ENCODE measurements at regions not wholly inside any gene's neighbourhood (a gene's known extent, or its start where the extent isn't known, plus 50 kb on each side); places are given as distances from the start of the nearest gene placed in this dataset.

DNA sequence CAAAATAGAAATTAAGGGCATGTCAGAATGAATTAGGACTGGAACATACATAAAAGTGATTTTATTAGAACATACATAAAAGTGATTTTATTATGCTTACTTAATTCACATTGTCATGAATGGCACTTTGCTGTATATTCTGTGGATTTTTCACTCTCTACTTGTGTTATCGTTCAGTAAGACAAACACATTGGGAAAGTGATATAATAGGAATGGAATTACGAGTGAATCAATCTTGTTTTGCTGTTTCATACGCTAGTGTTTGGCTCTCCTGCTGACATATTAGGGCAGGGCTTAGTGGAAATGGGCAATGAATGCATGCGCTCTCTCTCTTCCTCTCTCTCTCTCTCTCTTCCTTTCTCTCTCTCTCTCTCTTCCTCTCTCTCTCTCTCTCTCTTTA is 561.1 kb downstream of the ACTR3B start:
- peaks cover 4% of the 10 kb centered on the region for H3K27me3 Mint-ChIP-seq (ENCODE audit: insufficient read depth, low read depth)
- no peaks in the 10 kb centered on the region for H3K36me3 Mint-ChIP-seq
- no peaks in the 10 kb centered on the region for H3K27me3 ChIP-seq
- no peaks in the 10 kb centered on the region for H3K4me1 Mint-ChIP-seq
- H3K4me2 ChIP-seq, result no peak overlapping the region
- H3K4me1 ChIP-seq, result no peaks in the 10 kb centered on the region
- DNase-seq (ENCODE audit: low spot score), result no peak
- H3K27ac ChIP-seq, result no peak overlapping the region
- H3K36me3 ChIP-seq, result no peaks in the 10 kb centered on the region
- no peak overlapping the region for H2AFZ ChIP-seq (replicated peaks)
- peaks cover 29% of the 10 kb centered on the region for H3K9me3 Mint-ChIP-seq
- H3K4me3 Mint-ChIP-seq, result no peak overlapping the region
- H4K20me1 ChIP-seq (ENCODE audit: low read depth), result no peaks in the 10 kb centered on the region
- no peaks in the 10 kb centered on the region for H3F3A ChIP-seq (ENCODE audit: low read depth)
- H3K4me3 ChIP-seq, result no peak overlapping the region
- no peak overlapping the region for H3K27ac Mint-ChIP-seq
- H3K9ac ChIP-seq, result no peak overlapping the region
- H3K79me2 ChIP-seq (ENCODE audit: low read depth), result no peaks in the 10 kb centered on the region
- no peaks in the 10 kb centered on the region for H3K9me3 ChIP-seq (ENCODE audit: low read depth)
- TF ChIP-seq EZH2 (IDR thresholded peaks at IDR 0.05) (no peak), EZH2phosphoT487 (IDR thresholded peaks at IDR 0.05) (no peak)
- TF ChIP-seq, protein P1, sequence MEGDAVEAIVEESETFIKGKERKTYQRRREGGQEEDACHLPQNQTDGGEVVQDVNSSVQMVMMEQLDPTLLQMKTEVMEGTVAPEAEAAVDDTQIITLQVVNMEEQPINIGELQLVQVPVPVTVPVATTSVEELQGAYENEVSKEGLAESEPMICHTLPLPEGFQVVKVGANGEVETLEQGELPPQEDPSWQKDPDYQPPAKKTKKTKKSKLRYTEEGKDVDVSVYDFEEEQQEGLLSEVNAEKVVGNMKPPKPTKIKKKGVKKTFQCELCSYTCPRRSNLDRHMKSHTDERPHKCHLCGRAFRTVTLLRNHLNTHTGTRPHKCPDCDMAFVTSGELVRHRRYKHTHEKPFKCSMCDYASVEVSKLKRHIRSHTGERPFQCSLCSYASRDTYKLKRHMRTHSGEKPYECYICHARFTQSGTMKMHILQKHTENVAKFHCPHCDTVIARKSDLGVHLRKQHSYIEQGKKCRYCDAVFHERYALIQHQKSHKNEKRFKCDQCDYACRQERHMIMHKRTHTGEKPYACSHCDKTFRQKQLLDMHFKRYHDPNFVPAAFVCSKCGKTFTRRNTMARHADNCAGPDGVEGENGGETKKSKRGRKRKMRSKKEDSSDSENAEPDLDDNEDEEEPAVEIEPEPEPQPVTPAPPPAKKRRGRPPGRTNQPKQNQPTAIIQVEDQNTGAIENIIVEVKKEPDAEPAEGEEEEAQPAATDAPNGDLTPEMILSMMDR (IDR thresholded peaks at IDR 0.05), result no peak

DNA sequence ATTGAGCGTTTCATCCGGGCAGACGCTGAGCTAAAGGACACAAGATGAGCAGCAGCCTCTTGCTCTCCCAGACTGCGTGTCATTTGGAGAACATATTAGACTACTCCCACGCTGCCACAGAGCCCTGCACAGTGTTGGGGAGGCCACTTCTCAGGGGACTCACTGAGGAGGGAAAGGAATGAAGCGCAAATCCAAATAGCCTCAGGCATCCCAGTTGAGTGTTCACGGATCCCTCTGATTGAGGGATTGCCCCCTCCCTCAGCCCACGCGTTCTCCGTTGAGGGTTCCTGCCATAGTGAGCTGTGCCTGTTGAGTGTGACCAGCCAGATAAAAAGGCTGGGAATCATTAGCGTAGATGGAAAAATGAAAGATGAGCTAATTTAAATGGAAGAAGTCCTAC is 563.4 kb downstream of the ACTR3B start:
- H3K27ac ChIP-seq, result no peak overlapping the region
- H3K9ac ChIP-seq, result no peak overlapping the region
- no peaks in the 10 kb centered on the region for H4K20me1 ChIP-seq (ENCODE audit: low read depth)
- H2AFZ ChIP-seq (replicated peaks), result no peak overlapping the region
- no peak overlapping the region for H3K4me2 ChIP-seq
- Mint-ChIP-seq H3K4me1 (no peaks in the 10 kb centered on the region), H3K9me3 (peaks cover 23% of the 10 kb centered on the region), H3K27ac (no peak overlapping the region), H3K36me3 (no peaks in the 10 kb centered on the region), H3K27me3 (ENCODE audit: insufficient read depth, low read depth) (peaks cover 4% of the 10 kb centered on the region), H3K4me3 (no peak overlapping the region)
- TF ChIP-seq EZH2 (IDR thresholded peaks at IDR 0.05), result no peak
- TF ChIP-seq EZH2phosphoT487 (IDR thresholded peaks at IDR 0.05), result no peak
- TF ChIP-seq, protein P1 (IDR thresholded peaks at IDR 0.05), result no peak
- H3F3A ChIP-seq (ENCODE audit: low read depth), result no peaks in the 10 kb centered on the region
- no peaks in the 10 kb centered on the region for H3K79me2 ChIP-seq (ENCODE audit: low read depth)
- H3K9me3 ChIP-seq (ENCODE audit: low read depth), result no peaks in the 10 kb centered on the region
- DNase-seq (ENCODE audit: low spot score), result no peak
- H3K36me3 ChIP-seq, result no peaks in the 10 kb centered on the region
- H3K27me3 ChIP-seq, result no peaks in the 10 kb centered on the region
- no peaks in the 10 kb centered on the region for H3K4me1 ChIP-seq
- H3K4me3 ChIP-seq, result no peak overlapping the region

DNA sequence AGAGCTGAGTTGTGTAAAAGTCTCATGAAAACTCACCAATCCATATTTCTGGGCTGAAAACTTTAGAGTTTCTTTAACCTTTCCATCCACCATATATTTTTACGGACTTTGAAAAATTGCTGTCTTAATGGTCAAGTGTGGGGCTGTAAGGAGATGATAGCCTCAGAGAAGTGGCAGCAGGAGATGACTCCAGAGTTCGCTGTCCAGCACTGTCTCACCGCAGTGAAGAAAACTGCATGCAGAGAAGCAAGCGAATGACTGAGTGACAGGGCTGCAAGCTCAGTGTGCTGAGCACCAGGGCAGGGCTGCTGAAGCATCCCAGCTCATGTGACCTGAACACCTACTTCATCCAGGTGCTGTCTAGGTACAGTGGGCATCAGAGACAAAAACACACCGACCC is 564.5 kb downstream of the ACTR3B start:
- Histone ChIP-seq H3K27me3 (no peaks in the 10 kb centered on the region), H3K4me2 (no peak overlapping the region), H3F3A (ENCODE audit: low read depth) (no peaks in the 10 kb centered on the region), H3K9me3 (ENCODE audit: low read depth) (no peaks in the 10 kb centered on the region), H2AFZ (replicated peaks) (no peak overlapping the region), H4K20me1 (ENCODE audit: low read depth) (no peaks in the 10 kb centered on the region), H3K27ac (no peak overlapping the region), H3K4me3 (no peak overlapping the region), H3K9ac (no peak overlapping the region), H3K36me3 (no peaks in the 10 kb centered on the region), H3K79me2 (ENCODE audit: low read depth) (no peaks in the 10 kb centered on the region), H3K4me1 (no peaks in the 10 kb centered on the region)
- TF ChIP-seq, protein P1 (IDR thresholded peaks at IDR 0.05), result no peak
- TF ChIP-seq EZH2 (IDR thresholded peaks at IDR 0.05) (no peak), EZH2phosphoT487 (IDR thresholded peaks at IDR 0.05) (no peak)
- Mint-ChIP-seq H3K27ac (no peak overlapping the region), H3K4me1 (no peaks in the 10 kb centered on the region), H3K9me3 (peaks cover 20% of the 10 kb centered on the region), H3K4me3 (no peak overlapping the region), H3K36me3 (no peaks in the 10 kb centered on the region), H3K27me3 (ENCODE audit: insufficient read depth, low read depth) (peaks cover 4% of the 10 kb centered on the region)
- DNase-seq (ENCODE audit: low spot score), result no peak

Measured in neural progenitor cell (in vitro differentiated cells).